ENCODE measurements at regions not wholly inside any gene's neighbourhood (a gene's known extent, or its start where the extent isn't known, plus 50 kb on each side); places are given as distances from the start of the nearest gene placed in this dataset.

GRCh38 chr13:44074611-44075010 is 194.9 kb downstream of the LACC1 start:
- no peak overlapping the region for H3K4me3 ChIP-seq (ENCODE audit: low read depth, low read length)
- no peak for DNase-seq (ENCODE audit: low read depth)
- TF ChIP-seq CTCF (IDR thresholded peaks at IDR 0.05; ENCODE audit: control insufficient read depth, extremely low read depth, insufficient read depth), result no peak

- no peak for TF ChIP-seq CTCF (IDR thresholded peaks at IDR 0.05; ENCODE audit: control insufficient read depth, extremely low read depth, insufficient read depth)
- H3K4me3 ChIP-seq (ENCODE audit: low read depth, low read length), result no peak overlapping the region
- DNase-seq (ENCODE audit: low read depth), result no peak
Observed at GRCh38 chr13:44075113-44075512, 195.4 kb downstream of the LACC1 start.

GRCh38 chr13:44078806-44079376 is 199.2 kb downstream of the LACC1 start:
- no peak for DNase-seq (ENCODE audit: low read depth)
- H3K4me3 ChIP-seq (ENCODE audit: low read depth, low read length), result no peak overlapping the region
- no peak for TF ChIP-seq CTCF (IDR thresholded peaks at IDR 0.05; ENCODE audit: control insufficient read depth, extremely low read depth, insufficient read depth)

- no peak overlapping the region for H3K4me3 ChIP-seq (ENCODE audit: low read depth, low read length)
- no peak for DNase-seq (ENCODE audit: low read depth)
- TF ChIP-seq CTCF (IDR thresholded peaks at IDR 0.05; ENCODE audit: control insufficient read depth, extremely low read depth, insufficient read depth), result no peak
Observed at GRCh38 chr13:44079413-44080205, 199.9 kb downstream of the LACC1 start.

- TF ChIP-seq CTCF (IDR thresholded peaks at IDR 0.05; ENCODE audit: control insufficient read depth, extremely low read depth, insufficient read depth), result no peak
- DNase-seq (ENCODE audit: low read depth), result no peak
- H3K4me3 ChIP-seq (ENCODE audit: low read depth, low read length), result no peak overlapping the region
Observed at GRCh38 chr13:44084146-44084545, 204.4 kb downstream of the LACC1 start.

GRCh38 chr13:44086389-44086788 is 206.7 kb downstream of the LACC1 start:
- no peak overlapping the region for H3K4me3 ChIP-seq (ENCODE audit: low read depth, low read length)
- no peak for DNase-seq (ENCODE audit: low read depth)
- TF ChIP-seq CTCF (IDR thresholded peaks at IDR 0.05; ENCODE audit: control insufficient read depth, extremely low read depth, insufficient read depth), result no peak

Measured in LNCaP clone FGC (cell line).